CD4-positive, alpha-beta T cell treated with Interleukin-15 for 4 hours (primary cell): ENCODE measurements at regions not wholly inside any gene's neighbourhood (a gene's known extent, or its start where the extent isn't known, plus 50 kb on each side); places are given as distances from the start of the nearest gene placed in this dataset.

Experiments used
- DNase-seq: peaks from one replicate; pipeline ENCODE4 v3.0.0-alpha.2; 2020; ENCODE audit warnings: low spot score

DNA sequence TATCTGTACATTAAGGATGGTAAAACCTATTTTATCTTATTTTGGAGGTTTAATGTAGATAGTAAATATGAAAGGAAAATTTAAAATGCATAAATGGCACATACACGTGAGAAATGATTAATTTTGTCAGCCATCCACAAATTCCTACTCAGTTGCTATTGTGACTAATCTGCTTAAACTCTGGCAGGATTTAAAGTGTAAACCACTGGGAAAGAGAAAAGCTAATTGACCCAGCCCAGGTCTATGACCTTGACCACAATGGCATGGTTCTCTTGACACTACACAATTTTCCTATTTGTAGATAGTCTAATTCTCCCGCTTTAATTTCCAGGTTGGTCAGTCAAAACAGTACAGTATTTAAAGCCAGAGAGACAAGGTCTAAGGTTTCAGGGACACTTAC is 459.0 kb upstream of the KLF4 start:
- DNase-seq, result no peak

DNA sequence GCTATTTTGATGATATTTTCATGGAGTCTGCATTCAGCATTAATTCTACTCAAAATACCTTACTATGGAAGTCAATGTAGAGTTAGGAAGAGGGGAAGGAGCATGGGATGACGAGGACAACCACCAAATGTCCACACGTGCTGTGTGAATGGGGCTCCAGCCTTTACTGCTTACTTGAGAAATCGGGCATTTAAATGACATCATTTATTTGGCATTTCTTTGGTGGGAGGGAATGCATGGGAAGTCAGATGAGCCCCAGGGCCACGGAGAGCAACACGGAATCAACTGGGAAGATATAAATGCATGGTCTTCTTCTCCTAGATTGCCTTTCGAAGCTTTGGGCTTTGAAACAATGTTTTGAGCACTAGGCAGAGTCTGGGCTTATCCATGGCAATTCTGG is 458.5 kb upstream of the KLF4 start:
- DNase-seq, result no peak

GRCh38 chr9:107946364-107947141 is 457.0 kb upstream of the KLF4 start:
- DNase-seq, result no peak

DNA sequence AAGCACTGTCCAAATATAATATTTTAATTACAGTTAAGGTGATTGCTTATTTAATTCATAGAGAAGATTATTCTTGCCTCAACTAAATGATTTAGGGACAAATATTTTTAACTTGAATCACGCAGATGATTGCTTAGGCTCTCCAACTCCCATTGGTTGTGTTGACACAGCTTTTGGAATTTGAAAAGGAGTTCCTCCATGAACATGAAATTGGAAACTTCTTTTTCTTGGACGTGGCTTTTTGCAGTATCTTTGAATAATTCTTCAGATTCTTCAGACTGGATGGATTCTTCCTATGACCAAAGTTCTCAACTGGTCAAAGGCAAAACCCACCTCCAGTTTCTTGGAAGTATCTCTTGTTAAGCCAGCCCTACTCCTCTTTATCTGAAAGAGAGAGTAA is 456.4 kb upstream of the KLF4 start:
- no peak for DNase-seq

GRCh38 chr9:107945493-107945892 is 455.9 kb upstream of the KLF4 start:
- DNase-seq, result no peak

DNA sequence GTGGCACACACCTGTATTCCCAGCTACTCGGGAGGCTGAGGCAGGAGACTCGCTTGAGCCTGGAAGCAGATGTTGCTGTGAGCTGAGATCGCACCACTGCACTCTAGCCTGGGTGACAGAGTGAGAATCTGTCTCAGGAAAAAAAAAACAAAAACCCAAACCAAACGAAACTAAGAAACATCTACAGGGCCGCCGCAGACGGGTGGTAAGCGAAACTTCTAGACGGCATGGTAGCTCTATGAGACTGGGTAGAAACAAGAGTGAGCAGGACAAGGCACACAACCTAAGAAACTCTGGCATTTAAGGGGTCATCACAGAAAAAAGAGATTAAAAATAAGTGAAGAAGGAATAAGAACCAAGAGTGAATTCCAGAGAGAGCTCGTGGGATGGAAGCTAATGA is 454.8 kb upstream of the KLF4 start:
- no peak for DNase-seq

DNA sequence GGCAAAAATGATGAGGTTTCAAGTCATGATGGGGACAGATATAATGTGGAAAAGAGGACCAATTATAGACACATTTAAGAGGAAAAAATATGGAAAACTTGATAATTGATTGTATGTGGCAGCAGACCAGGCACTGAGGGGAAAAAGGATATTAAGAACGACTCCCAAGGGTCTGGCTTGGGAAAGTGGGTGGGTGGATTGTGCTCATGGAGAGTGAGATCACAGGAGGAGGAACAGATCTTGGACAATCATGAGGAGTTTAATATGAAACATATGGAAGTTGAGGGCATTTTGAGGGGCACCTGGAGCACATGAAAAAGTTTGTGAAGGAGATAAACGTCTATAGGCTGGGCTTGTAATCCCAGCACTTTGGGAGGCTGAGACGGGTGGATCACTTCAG is 454.3 kb upstream of the KLF4 start:
- no peak for DNase-seq

DNA sequence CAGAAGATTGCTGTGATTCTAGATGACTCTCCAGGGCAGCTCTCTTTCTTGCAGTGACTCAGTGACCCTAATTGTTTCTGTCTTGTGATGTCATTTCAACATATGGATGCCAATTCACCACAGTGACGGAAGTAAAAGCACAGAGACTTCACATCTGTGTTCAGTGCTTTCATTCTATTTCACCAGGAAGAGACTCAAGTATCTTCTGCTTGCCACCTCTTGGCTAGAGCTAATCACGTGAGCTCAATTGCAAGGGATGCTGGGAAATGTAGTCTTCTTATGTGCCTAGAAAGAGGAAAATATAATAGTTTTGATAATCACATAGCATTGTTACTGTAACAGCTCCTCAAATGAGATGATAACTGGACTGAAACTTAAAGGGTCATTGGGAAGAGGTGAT is 453.3 kb upstream of the KLF4 start:
- DNase-seq, result no peak

DNA sequence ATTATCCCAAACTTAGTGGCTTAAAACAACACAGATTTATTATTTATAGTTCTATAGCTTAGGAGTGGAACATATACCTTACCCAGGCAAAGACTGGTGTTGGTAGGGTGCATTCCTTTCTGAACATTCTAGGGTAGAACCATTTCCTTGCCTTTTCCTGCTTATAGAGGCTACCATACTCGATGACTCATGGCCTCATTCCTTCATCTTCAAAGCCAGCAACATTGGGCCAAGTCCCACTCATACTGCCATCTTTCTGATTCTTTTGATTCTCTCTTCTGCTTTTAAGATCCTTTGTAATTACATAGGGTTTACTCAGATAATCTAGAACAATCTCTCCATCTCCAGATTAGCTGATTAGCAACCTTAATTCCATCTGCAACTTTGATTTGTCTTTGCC is 452.7 kb upstream of the KLF4 start:
- no peak for DNase-seq

DNA sequence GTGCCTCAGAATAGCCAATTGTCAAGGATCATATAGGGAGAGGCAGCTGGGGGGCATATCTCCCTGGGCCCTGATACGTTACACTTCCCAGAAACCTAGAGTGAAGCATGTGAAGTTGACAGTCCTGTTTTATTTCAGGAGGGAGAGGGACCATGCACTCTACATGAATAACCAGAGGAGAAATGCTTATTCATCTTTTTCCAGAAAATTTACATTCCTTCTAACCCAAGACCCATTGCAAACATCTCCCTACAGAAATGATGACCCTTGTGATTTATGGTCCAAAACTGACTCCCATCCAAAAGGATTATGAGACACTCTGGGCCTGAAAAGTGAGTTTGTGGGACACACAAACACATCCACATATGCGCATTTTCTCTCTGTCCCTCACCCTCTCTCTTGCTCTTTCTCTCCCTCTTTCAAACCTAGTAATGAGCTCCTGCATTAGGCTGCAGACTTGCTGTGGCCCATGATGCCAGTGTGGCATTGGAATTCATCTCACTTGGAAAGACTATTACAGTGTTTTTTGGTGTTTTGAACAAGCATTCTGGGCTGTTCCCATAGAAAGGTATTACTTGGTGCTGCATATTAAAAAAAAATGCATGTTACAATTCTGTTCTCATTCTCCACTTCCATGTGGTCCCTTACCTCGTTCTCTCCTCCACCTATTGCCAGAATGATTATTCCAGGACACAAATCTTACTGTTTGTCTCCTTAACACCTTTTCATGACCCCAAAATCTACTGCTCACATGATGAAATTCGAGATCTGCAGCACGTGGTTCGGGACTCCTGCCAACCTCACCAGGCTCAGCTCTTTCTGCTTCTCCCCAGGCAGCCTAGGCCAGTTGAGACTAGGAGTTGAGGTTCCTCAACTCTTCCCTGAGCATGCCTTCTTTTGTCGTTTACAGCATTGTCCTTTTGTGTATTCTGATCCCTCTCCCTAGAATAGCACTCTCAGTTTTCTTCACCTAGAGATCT is 451.3 kb upstream of the KLF4 start:
- DNase-seq, result no peak

GRCh38 chr9:107938801-107939386 is 449.3 kb upstream of the KLF4 start:
- DNase-seq, result no peak

DNA sequence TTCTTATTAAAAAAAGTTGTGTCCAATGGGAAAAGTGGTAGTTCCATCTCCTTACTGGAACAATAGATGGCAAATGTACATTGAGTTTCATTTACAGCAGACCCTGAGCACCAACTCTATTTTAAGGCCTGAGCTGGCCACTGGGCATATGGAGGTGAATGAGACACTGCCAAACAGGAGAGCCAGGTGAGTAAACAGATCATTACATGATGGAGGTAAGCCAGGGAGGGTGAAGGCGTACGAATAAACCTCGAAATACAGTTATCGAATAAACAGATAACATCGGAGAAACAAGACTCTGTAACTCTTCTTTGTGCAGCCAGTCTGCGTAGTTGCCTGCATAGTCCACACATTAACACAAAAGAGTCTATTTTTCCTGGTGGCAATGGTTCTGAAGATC is 446.4 kb upstream of the KLF4 start:
- no peak for DNase-seq

DNA sequence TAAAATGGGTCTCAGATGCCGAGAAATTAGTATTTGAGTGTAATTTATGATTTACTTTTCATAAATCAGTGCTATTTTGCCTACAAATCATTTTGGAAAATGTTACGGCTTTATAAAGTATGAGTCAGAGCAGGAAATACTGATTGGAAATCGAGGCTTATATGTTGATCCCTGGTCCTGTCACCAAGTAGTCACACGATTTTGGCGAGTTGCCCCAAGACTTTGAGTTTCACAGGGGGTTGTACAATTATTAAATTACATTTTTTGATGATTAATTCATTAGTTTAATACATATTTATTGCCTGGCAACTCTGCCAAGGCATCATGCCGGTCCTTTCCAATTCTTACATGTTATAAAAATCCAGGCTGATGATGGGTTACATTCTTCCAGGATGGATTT is 443.9 kb upstream of the KLF4 start:
- no peak for DNase-seq

GRCh38 chr9:107933097-107933496 is 443.5 kb upstream of the KLF4 start:
- no peak for DNase-seq

DNA sequence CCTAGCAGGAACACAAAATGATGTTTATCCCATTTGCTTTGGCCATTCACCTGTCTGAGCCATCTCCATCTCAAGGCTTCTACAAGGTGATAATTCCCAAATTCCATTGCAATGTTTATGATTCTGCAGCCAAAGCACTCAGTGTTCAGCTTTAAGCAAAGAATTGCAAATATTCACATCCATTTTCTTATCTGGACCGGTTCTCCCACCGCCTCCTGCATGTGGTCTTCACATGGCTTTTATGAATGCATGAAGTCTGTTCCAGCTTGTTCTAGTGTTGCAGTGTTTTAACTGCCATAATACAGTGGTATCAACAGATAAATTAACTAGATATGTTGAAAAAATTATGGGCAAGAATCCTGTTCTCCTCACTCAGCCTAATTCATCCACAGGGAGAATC is 443.0 kb upstream of the KLF4 start:
- DNase-seq, result no peak

- DNase-seq, result no peak
Measured at GRCh38 chr9:107932046-107932445, 442.5 kb upstream of the KLF4 start.

DNA sequence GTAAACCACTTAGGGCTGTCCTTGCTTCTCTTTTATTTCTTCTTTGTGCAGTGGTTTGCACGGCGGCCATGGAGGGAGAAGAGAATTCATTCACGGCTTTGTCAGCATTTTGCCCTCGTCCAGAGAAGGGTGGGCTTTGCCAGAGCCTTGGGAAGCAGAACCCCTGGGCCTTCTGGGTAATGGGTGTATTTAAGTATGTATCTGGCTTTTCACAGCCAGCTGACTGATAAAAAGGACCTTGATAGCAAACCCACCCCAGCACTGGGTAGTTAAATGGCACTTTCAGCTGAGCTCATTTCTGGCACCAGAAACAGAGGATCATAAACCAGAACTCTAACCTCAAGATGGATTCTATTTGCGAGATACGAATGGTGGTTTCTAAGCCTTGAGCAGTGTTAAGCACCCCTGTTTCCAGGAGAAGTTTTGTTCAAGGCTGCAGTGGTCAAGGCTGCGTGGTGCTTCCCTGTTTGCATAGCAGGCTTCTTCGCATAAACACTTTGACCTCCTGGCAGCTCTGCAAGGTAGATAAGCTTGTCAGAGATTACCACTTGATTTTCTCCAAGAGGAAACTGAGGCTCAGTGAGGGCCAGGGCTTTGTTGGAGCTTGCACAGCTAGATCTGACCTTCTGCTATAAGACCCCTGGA is 441.6 kb upstream of the KLF4 start:
- DNase-seq, result no peak

GRCh38 chr9:107929443-107929842 is 439.9 kb upstream of the KLF4 start:
- no peak for DNase-seq

DNA sequence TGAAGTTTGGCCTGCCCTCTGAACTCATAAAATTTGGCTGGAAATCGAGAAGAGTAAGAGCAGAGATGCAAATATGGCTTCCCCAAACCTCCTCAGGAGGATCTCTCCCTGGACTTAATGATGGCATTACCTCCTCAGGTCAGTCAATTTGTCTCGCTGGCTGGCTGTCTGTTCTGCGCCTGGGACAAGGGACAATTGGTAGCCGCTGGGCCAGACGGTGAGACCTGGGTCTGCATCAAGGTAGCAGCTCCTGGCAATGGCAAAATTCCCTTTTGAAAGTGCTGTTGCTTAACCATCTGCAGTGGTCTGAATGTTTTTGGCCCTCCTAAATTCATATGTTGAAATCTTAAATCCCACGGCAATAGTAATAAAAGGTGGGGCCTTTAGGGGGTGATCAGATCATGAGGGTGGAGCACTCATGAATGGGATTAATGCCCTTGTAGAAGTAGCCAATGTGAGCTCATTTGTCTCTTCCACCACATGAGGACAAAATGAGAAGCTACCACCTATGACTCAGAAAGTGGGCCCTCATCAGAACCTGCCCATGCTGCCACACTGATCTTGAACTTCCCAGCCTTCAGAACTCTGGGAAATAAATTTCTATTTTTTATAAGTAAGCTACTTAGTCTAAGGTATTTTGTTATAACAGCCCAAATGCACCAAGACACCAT is 439.3 kb upstream of the KLF4 start:
- DNase-seq, result no peak

DNA sequence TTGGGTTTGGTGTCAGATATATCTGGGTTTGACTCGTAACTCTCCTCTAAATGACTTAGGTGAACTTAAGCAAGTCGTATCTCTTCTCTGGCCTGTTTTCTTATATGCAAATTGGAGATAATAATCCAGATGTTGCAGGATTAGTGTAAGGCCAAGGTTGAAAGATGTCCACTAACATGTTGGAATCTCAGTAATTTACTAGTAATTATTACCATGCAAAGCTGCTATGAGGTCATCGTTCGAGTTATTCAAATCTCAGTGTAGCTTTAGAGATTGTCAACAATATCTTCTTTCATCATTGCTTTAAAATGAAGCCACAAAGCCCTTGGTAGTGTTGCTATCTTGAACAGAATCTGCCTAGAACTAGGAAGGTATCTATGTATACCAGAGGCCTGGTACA is 437.7 kb upstream of the KLF4 start:
- DNase-seq, result no peak

DNA sequence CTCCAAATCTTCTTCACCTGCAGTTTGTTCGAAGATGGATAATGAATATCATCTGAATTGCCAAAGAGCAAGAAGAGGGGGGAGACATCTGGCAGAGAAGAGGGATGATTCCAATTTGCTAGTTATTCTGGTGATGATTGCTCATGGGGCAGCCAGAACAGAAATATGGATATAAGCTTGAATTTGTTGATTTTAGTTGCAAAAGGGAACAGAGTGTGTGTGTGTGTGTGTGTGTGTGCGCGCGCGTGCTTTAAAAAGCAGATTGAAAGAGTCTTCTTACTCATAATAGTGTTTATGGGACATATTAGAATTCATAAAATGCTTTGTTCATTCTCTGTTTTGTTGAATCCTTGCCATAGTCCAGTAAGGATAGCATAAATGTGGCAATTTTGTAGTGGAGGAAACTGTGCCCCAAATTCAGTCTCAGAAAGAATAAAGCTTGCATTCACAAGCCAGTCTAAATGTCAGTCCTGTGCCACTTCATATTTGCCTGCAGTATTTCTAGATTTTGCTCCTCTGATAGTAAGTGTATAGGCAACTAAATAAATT is 436.3 kb upstream of the KLF4 start:
- DNase-seq, result no peak

DNA sequence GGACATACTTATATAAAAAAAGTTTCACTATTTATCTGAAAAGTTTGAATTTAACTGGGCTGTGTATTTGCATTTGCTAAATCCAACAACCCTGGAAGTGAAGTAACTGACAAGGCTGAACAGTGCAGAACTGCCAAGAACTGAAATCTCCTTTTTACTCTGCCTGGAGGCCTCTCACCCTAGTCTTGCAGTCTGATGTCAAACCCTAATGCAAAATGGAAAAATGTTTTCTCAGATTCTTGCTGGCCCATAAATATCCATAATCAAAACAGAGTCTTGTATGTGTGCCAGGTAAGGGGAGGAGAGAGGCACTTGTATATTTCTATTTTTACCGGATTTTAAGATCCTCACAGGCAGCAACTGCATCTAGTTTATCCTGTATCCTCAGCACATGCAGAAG is 432.7 kb upstream of the KLF4 start:
- DNase-seq, result no peak
